ENCODE measurements at regions not wholly inside any gene's neighbourhood (a gene's known extent, or its start where the extent isn't known, plus 50 kb on each side); places are given as distances from the start of the nearest gene placed in this dataset.

GRCh38 chr21:28771790-28772501 is 220.7 kb downstream of the LTN1 start:
- in situ Hi-C loops (cut with MboI; ENCODE audit: low sequenced_read_pairs, unreplicated experiment) = no loop called here
- TF ChIP-seq CTCF (IDR thresholded peaks at IDR 0.05; ENCODE audit: borderline replicate concordance, control extremely low read depth, extremely low read depth, insufficient read depth, missing control alignments) = no peak
- DNase-seq (ENCODE audit: low spot score) = no peak

GRCh38 chr21:28770867-28771661 is 221.6 kb downstream of the LTN1 start:
- in situ Hi-C loops (cut with MboI; ENCODE audit: low sequenced_read_pairs, unreplicated experiment) = no loop called here
- DNase-seq (ENCODE audit: low spot score) = no peak
- no peak for TF ChIP-seq CTCF (IDR thresholded peaks at IDR 0.05; ENCODE audit: borderline replicate concordance, control extremely low read depth, extremely low read depth, insufficient read depth, missing control alignments)

- in situ Hi-C loops (cut with MboI; ENCODE audit: low sequenced_read_pairs, unreplicated experiment) = no loop called here
- no peak for TF ChIP-seq CTCF (IDR thresholded peaks at IDR 0.05; ENCODE audit: borderline replicate concordance, control extremely low read depth, extremely low read depth, insufficient read depth, missing control alignments)
- DNase-seq (ENCODE audit: low spot score) = no peak
Measured at GRCh38 chr21:28769683-28770082, 223.0 kb downstream of the LTN1 start.

GRCh38 chr21:28768753-28769152 is 223.9 kb downstream of the LTN1 start:
- in situ Hi-C loops (cut with MboI; ENCODE audit: low sequenced_read_pairs, unreplicated experiment) = no loop called here
- no peak for TF ChIP-seq CTCF (IDR thresholded peaks at IDR 0.05; ENCODE audit: borderline replicate concordance, control extremely low read depth, extremely low read depth, insufficient read depth, missing control alignments)
- DNase-seq (ENCODE audit: low spot score) = no peak

- in situ Hi-C loops (cut with MboI; ENCODE audit: low sequenced_read_pairs, unreplicated experiment) = no loop called here
- no peak for TF ChIP-seq CTCF (IDR thresholded peaks at IDR 0.05; ENCODE audit: borderline replicate concordance, control extremely low read depth, extremely low read depth, insufficient read depth, missing control alignments)
- DNase-seq (ENCODE audit: low spot score) = no peak
Measured at GRCh38 chr21:28767523-28767922, 225.2 kb downstream of the LTN1 start.

GRCh38 chr21:28763809-28764418 is 228.8 kb downstream of the LTN1 start:
- no peak for TF ChIP-seq CTCF (IDR thresholded peaks at IDR 0.05; ENCODE audit: borderline replicate concordance, control extremely low read depth, extremely low read depth, insufficient read depth, missing control alignments)
- in situ Hi-C loops (cut with MboI; ENCODE audit: low sequenced_read_pairs, unreplicated experiment) = no loop called here

More at GRCh38 chr21:28763809-28764418, 228.8 kb downstream of the LTN1 start:
- DNase-seq (ENCODE audit: low spot score) = no peak
